HEK293 (cell line): ENCODE measurements at regions not wholly inside any gene's neighbourhood (a gene's known extent, or its start where the extent isn't known, plus 50 kb on each side); places are given as distances from the start of the nearest gene placed in this dataset.

Source experiments
- CTCF ChIA-PET: fragments of 350-600 bp; formaldehyde crosslinking; extraction: SDS; loops from one replicate; lab custom pipeline; 2021; ENCODE audit warnings: antibody characterized with exemption; lab: Yijun Ruan, JAX
- POLR2A ChIA-PET: fragments of 300-600 bp; formaldehyde crosslinking; extraction: SDS; loops from one replicate; lab custom pipeline; 2020; ENCODE audit warnings: antibody characterized with exemption, inconsistent platforms; lab: Yijun Ruan, JAX
- H3K27ac ChIP-seq: fragments of 200-500 bp; sonication (Bioruptor generic); 2 replicates; pipeline ENCODE4 v1.5.1; 2014; ENCODE audit warnings: low read depth, low read length, control low read depth, inconsistent platforms; ENCODE audit errors: extremely low read depth
- H3K36me3 ChIP-seq, 2 experiments: fragments of 200-500 bp in 1 of 2; sonication (Bioruptor generic) in 1 of 2; 1 replicate in 1 of 2; 2 replicates in 1 of 2; pipeline ENCODE4 v1.5.1; 2014 to 2017; ENCODE audit warnings: inconsistent platforms in 2 of 2, low read length in 2 of 2; ENCODE audit not compliant: control insufficient read depth in 2 of 2, insufficient read depth in 1 of 2
- H3K4me1 ChIP-seq: fragments of 200-500 bp; sonication (Bioruptor generic); 2 replicates; pipeline ENCODE4 v1.5.1; 2014; ENCODE audit warnings: mild to moderate bottlenecking, low read length, inconsistent platforms; ENCODE audit not compliant: control insufficient read depth, insufficient read depth
- H3K4me3 ChIP-seq: 2 replicates; pipeline ENCODE4 v1.5.1; 2011; ENCODE audit warnings: low read depth, mild to moderate bottlenecking, control low read depth, low read length, moderate library complexity
- H3K9me3 ChIP-seq: fragments of 200-500 bp; sonication (Bioruptor generic); 2 replicates; pipeline ENCODE4 v1.5.1; 2014; ENCODE audit warnings: low read depth, low read length, inconsistent platforms; ENCODE audit not compliant: control insufficient read depth, insufficient read depth
- BCL11A ChIP-seq: fragments of 450-650 bp; formaldehyde crosslinking; IDR thresholded peaks from 2 replicates; pipeline ENCODE4 v1.5.1; 2016; ENCODE audit warnings: low read depth, missing biosample characterization, missing genetic modification characterization
- HIC1 ChIP-seq: fragments of 450-650 bp; formaldehyde crosslinking; IDR thresholded peaks from 2 replicates; pipeline ENCODE4 v1.5.1; 2016; ENCODE audit warnings: missing biosample characterization, missing genetic modification characterization
- MYNN ChIP-seq: fragments of 450-650 bp; formaldehyde crosslinking; IDR thresholded peaks from 2 replicates; pipeline ENCODE4 v1.5.1; 2016; ENCODE audit warnings: missing biosample characterization, missing genetic modification characterization, borderline replicate concordance
- PRDM2 ChIP-seq: fragments of 450-650 bp; formaldehyde crosslinking; IDR thresholded peaks from 2 replicates; pipeline ENCODE4 v1.5.1; 2016; ENCODE audit warnings: missing biosample characterization, missing genetic modification characterization, borderline replicate concordance
- SP2 ChIP-seq: fragments of 450-650 bp; formaldehyde crosslinking; IDR thresholded peaks from 2 replicates; pipeline ENCODE4 v1.5.1; 2016; ENCODE audit warnings: missing biosample characterization, missing genetic modification characterization
- TCF7L2 ChIP-seq: IDR thresholded peaks from 2 replicates; pipeline ENCODE4 v1.6.1; 2011; ENCODE audit warnings: low read depth, mild to moderate bottlenecking, inconsistent platforms, low read length, moderate library complexity, borderline replicate concordance
- ZBTB1 ChIP-seq: fragments of 450-650 bp; formaldehyde crosslinking; IDR thresholded peaks from 2 replicates; pipeline ENCODE4 v1.5.1; 2016; ENCODE audit warnings: missing biosample characterization, missing genetic modification characterization
- ZBTB20 ChIP-seq: fragments of 450-650 bp; formaldehyde crosslinking; IDR thresholded peaks from 2 replicates; pipeline ENCODE4 v1.5.1; 2016; ENCODE audit warnings: missing biosample characterization, missing genetic modification characterization
- ZBTB44 ChIP-seq: fragments of 450-650 bp; IDR thresholded peaks from 2 replicates; pipeline ENCODE4 v1.5.1; 2018; ENCODE audit warnings: missing biosample characterization, mild to moderate bottlenecking, missing genetic modification characterization
- ZEB2 ChIP-seq: fragments of 450-650 bp; formaldehyde crosslinking; IDR thresholded peaks from 2 replicates; pipeline ENCODE4 v1.5.1; 2016; ENCODE audit warnings: missing biosample characterization, missing genetic modification characterization
- ZNF280C ChIP-seq: fragments of 450-650 bp; formaldehyde crosslinking; IDR thresholded peaks from 2 replicates; pipeline ENCODE4 v1.5.1; 2016; ENCODE audit warnings: missing biosample characterization, missing genetic modification characterization
- ZNF311 ChIP-seq: fragments of 450-650 bp; formaldehyde crosslinking; IDR thresholded peaks from 2 replicates; pipeline ENCODE4 v1.5.1; 2017; ENCODE audit warnings: missing biosample characterization, missing genetic modification characterization, borderline replicate concordance
- ZNF426 ChIP-seq: fragments of 450-650 bp; formaldehyde crosslinking; IDR thresholded peaks from 2 replicates; pipeline ENCODE4 v1.5.1; 2017; ENCODE audit warnings: missing biosample characterization, missing genetic modification characterization, mild to moderate bottlenecking, inconsistent platforms, moderate library complexity
- ZNF449 ChIP-seq: fragments of 450-650 bp; formaldehyde crosslinking; IDR thresholded peaks from 2 replicates; pipeline ENCODE4 v1.5.1; 2017; ENCODE audit warnings: missing biosample characterization, mild to moderate bottlenecking, missing genetic modification characterization, moderate library complexity
- ZNF571 ChIP-seq: fragments of 450-650 bp; formaldehyde crosslinking; IDR thresholded peaks from 2 replicates; pipeline ENCODE4 v1.5.0; 2017; ENCODE audit warnings: missing biosample characterization, missing genetic modification characterization
- ZNF664 ChIP-seq: fragments of 450-650 bp; formaldehyde crosslinking; IDR thresholded peaks from 2 replicates; pipeline ENCODE4 v1.5.1; 2016; ENCODE audit warnings: missing biosample characterization, missing genetic modification characterization
- ZNF768 ChIP-seq: fragments of 450-650 bp; formaldehyde crosslinking; IDR thresholded peaks from 2 replicates; pipeline ENCODE4 v1.5.1; 2018; ENCODE audit warnings: missing biosample characterization, mild to moderate bottlenecking, missing genetic modification characterization
- ZSCAN18 ChIP-seq: fragments of 450-650 bp; formaldehyde crosslinking; IDR thresholded peaks from 2 replicates; pipeline ENCODE4 v1.5.1; 2016; ENCODE audit warnings: missing biosample characterization, missing genetic modification characterization
- ZSCAN30 ChIP-seq: fragments of 450-650 bp; IDR thresholded peaks from 2 replicates; pipeline ENCODE4 v1.5.1; 2018; ENCODE audit warnings: missing biosample characterization, mild to moderate bottlenecking, missing genetic modification characterization, moderate library complexity
- ZSCAN5A ChIP-seq: fragments of 450-650 bp; formaldehyde crosslinking; IDR thresholded peaks from 2 replicates; pipeline ENCODE4 v1.5.1; 2016; ENCODE audit warnings: missing biosample characterization, missing genetic modification characterization

GRCh38 chr4:179399054-179399782 is 1957.0 kb upstream of the AGA start:
- H3K4me1 ChIP-seq: no peaks in the 10 kb centered on the region
- POLR2A ChIA-PET: no interaction called here
- TF ChIP-seq ZSCAN5A (tag by site-specific recombination) (no peak), ZEB2 (tag by site-specific recombination) (no peak), ZSCAN18 (no peak), ZNF664 (no peak), ZNF449 (no peak), ZBTB1 (tag by site-specific recombination) (no peak), ZBTB20 (tag by site-specific recombination) (no peak), ZBTB44 (no peak), ZNF768 (tag by site-specific recombination) (no peak), ZSCAN30 (no peak), BCL11A (no peak), ZNF571 (tag by site-specific recombination) (no peak), ZNF280C (tag by site-specific recombination) (no peak), ZNF311 (tag by site-specific recombination) (no peak), ZNF426 (tag by site-specific recombination) (no peak), TCF7L2 (no peak), PRDM2 (tag by site-specific recombination) (no peak), SP2 (tag by site-specific recombination) (no peak), MYNN (tag by site-specific recombination) (no peak), HIC1 (tag by site-specific recombination) (no peak)
- H3K36me3 ChIP-seq: no peaks in the 10 kb centered on the region
- no peak overlapping the region for H3K4me3 ChIP-seq
- no peak overlapping the region for H3K27ac ChIP-seq
- CTCF ChIA-PET: no interaction called here
- H3K9me3 ChIP-seq: no peaks in the 10 kb centered on the region
